M059J (cell line): ENCODE measurements at regions not wholly inside any gene's neighbourhood (a gene's known extent, or its start where the extent isn't known, plus 50 kb on each side); places are given as distances from the start of the nearest gene placed in this dataset.

Experiments
- DNase-seq: peaks from one replicate; pipeline ENCODE4 v3.0.0-alpha.2; 2012; ENCODE audit warnings: low read depth

GRCh38 chr18:65411061-65411460 lies 339.8 kb upstream of the CDH7 start:
- no peak for DNase-seq

- DNase-seq = no peak
Observed at GRCh38 chr18:65409261-65409660, 341.6 kb upstream of the CDH7 start.

GRCh38 chr18:65403534-65403933 lies 347.3 kb upstream of the CDH7 start:
- no peak for DNase-seq

GRCh38 chr18:65399091-65399490 lies 351.7 kb upstream of the CDH7 start:
- no peak for DNase-seq

- DNase-seq = no peak
Observed at GRCh38 chr18:65398347-65399075, 352.3 kb upstream of the CDH7 start.

- DNase-seq = no peak
Observed at GRCh38 chr18:65380986-65381385, 369.8 kb upstream of the CDH7 start.

GRCh38 chr18:65380571-65380970 lies 370.2 kb upstream of the CDH7 start:
- DNase-seq = no peak

- no peak for DNase-seq
Observed at GRCh38 chr18:65372904-65373303, 377.9 kb upstream of the CDH7 start.

GRCh38 chr18:65365245-65365980 lies 385.4 kb upstream of the CDH7 start:
- no peak for DNase-seq

GRCh38 chr18:65363911-65364632 lies 386.7 kb upstream of the CDH7 start:
- no peak for DNase-seq

GRCh38 chr18:65363011-65363410 lies 387.8 kb upstream of the CDH7 start:
- DNase-seq = no peak

GRCh38 chr18:65359479-65359878 lies 391.3 kb upstream of the CDH7 start:
- no peak for DNase-seq

GRCh38 chr18:65358306-65358705 lies 392.5 kb upstream of the CDH7 start:
- no peak for DNase-seq

- no peak for DNase-seq
Observed at GRCh38 chr18:65352186-65352585, 398.6 kb upstream of the CDH7 start.

- DNase-seq = no peak
Observed at GRCh38 chr18:65349635-65350034, 401.2 kb upstream of the CDH7 start.

- DNase-seq = no peak
Observed at GRCh38 chr18:65347446-65347845, 403.4 kb upstream of the CDH7 start.

GRCh38 chr18:65346086-65346485 lies 404.7 kb upstream of the CDH7 start:
- no peak for DNase-seq

GRCh38 chr18:65343571-65343970 lies 407.2 kb upstream of the CDH7 start:
- no peak for DNase-seq

- DNase-seq = no peak
Observed at GRCh38 chr18:65336411-65336810, 414.4 kb upstream of the CDH7 start.

GRCh38 chr18:65329010-65329409 lies 421.8 kb upstream of the CDH7 start:
- no peak for DNase-seq

GRCh38 chr18:65326805-65327204 lies 424.0 kb upstream of the CDH7 start:
- no peak for DNase-seq

GRCh38 chr18:65322895-65323294 lies 427.9 kb upstream of the CDH7 start:
- no peak for DNase-seq

GRCh38 chr18:65298422-65298821 lies 452.4 kb upstream of the CDH7 start:
- no peak for DNase-seq
